ENCODE measurements at regions not wholly inside any gene's neighbourhood (a gene's known extent, or its start where the extent isn't known, plus 50 kb on each side); places are given as distances from the start of the nearest gene placed in this dataset.
"Not testable (repeated sequence)": the region's sequence is repeated elsewhere in the genome, so short reads cannot be mapped to it uniquely, and the experiment has no call there.

DNA sequence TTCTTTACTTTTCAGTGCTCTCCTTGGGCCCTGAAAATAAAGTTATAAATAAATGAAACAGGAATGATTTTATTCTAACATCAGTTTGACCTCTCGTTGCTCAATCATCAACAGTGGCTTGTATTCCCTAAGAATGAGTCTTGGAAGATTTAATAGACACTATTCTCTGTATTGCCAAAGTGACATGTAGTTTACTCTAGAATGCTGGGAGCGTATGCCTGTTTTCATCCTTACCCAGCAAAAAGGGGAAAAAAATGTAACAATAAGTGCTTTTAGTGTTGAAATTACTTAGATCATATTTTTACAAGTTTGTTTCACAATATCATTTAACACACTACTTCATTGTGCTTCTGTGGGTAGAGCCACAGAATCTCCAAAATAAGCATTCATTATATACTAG lies 240.6 kb upstream of the CWC22 start:
- DNase-seq (ENCODE audit: extremely low read depth, low read depth, low spot score): no peak

DNA sequence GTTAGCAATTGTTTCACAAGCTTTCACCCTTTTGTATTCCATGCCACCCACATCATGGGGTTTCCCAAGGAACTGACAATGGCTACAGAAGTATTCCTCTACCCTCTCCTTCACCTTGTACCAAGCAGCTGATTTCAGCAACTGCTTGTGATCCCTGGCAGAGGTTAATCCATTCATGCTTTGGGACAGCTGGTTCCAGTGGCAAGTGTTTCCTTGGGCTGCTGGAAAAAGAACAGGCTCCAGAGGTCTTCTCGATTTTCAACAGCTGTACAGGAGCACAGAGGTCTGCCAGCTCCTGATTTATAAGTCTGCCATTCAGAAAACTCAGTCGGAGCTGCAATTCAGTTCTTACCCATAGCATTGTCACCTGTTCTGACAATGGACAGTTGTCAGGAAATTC lies 239.2 kb upstream of the CWC22 start:
- DNase-seq (ENCODE audit: extremely low read depth, low read depth, low spot score): no peak

DNA sequence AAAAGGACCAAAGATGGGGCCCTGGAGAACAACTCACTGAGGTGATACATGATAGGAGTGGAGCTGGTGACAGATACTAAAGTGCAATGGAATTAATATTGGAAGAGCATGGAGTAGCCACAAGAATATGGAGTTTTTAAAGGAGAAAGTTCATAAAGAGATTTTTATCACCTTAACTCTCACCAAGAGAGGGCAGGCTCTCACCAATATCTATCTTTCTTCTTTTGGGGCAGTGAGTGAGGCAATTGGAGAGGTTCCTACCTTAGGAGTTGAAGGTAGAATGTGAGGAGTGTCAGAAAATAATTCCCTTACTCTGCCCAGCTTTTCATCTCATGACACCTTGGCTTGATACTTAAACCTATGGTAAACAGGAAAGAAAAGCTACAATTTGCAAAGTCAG lies 233.7 kb upstream of the CWC22 start:
- DNase-seq (ENCODE audit: extremely low read depth, low read depth, low spot score): no peak

DNA sequence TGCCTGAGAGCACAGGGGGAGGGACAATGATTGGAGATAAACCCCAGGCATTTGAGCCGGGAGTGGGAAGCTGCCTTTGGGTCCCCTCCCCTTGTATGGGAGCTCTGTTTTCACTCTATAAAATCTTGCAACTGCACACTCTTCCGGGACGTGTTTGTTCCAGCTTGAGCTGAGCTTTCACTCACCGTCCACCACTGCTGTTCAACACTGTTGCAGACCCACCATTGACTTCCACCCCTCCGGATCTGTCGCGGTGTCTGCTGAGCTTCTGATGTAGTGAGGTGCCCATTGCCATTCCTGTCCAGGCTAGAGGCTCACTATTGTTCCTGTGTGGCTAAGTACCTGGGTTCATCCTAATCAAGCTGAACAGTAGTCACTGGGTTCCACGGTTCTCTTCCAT lies 231.6 kb upstream of the CWC22 start:
- no peak for DNase-seq (ENCODE audit: extremely low read depth, low read depth, low spot score)

DNA sequence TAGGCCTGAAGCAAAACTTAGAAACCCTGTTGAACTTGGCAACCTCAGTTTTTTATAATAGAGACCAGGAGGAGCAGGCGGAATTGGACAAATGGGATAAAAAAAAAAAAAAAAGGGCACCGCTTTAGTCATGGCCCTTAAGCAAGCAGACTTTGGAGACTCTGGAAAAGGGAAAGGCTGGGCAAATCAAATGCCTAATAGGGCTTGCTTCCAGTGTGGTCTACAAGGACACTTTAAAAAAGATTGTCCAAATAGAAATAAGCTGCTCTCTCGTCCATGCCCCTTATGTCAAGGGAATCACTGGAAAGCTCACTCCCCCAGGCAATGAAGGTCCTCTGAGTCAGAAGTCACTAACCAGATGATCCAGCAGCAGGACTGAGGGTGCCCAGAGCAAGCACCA lies 229.0 kb upstream of the CWC22 start:
- not testable (repeated sequence) for DNase-seq (ENCODE audit: extremely low read depth, low read depth, low spot score)

DNA sequence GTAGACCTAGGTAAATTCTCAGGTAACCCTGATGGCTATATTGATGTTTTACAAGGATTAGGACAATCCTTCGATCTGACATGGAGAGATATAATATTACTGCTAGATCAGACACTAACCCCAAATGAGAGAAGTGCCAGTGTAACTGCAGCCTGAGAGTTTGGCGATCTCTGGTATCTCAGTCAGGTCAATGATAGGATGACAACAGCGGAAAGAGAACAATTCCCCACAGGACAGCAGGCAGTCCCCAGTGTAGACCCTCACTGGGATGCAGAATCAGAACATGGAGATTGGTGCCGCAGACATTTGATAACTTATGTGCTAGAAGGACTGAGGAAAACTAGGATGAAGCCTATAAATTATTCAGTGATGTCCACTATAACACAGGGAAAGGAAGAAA lies 228.4 kb upstream of the CWC22 start:
- not testable (repeated sequence) for DNase-seq (ENCODE audit: extremely low read depth, low read depth, low spot score)

DNA sequence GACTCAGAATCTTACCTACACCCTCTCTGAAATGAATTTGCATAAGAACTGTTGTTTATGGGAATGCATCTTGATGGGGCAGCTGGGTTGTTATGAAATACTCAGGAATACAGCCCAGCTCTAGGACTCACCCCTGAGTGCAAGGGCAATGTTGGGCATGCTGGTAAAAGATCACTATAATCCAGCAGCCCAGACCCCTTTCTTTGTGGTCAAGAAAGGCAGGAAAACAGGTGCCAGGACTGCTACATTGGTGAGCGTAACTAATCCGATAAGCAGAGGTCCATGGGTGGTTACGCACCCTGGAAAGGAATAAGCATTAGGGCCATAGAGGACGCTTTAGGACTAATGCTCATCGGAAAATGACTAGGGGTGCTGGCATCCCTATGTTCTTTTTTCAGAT lies 227.9 kb upstream of the CWC22 start:
- DNase-seq (ENCODE audit: extremely low read depth, low read depth, low spot score): not testable (repeated sequence)

DNA sequence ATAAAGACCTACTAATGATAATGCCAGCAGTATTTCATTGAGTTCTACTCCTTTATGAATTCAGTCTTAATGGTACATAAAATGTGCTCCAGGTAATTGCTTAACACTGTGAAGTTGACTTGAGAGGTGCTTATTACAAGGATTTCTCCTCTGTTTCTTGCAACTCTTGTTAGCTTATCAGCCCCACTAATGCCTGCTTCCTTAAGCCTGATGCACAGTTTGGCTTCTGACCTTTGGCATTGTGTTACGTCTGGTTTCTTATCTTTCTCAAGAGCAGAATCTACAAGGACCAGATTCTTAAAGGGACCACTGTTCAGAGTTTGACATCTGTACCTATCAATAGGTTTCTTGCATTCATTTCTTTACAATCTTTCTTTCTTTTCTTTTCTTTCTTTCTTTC lies 223.9 kb upstream of the CWC22 start:
- no peak for DNase-seq (ENCODE audit: extremely low read depth, low read depth, low spot score)

DNA sequence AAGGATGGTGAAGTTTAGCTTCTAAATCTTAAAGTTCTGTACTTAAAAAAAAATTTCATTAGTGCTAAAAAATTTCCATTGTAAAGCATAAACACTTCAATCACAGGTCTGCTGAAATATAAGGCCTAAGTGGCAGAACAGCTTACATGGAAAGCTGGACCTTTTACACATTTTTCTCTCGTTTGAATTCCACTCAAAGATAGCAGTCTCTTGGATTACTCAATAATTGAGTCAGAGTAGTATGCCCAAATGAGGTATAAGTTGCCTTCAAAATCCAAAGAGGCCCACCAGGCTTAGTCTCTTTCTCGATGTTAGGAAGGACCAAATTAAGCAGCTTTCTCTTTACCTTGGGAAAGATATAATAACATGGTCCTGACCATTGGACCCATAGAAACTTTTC lies 220.4 kb upstream of the CWC22 start:
- no peak for DNase-seq (ENCODE audit: extremely low read depth, low read depth, low spot score)

DNA sequence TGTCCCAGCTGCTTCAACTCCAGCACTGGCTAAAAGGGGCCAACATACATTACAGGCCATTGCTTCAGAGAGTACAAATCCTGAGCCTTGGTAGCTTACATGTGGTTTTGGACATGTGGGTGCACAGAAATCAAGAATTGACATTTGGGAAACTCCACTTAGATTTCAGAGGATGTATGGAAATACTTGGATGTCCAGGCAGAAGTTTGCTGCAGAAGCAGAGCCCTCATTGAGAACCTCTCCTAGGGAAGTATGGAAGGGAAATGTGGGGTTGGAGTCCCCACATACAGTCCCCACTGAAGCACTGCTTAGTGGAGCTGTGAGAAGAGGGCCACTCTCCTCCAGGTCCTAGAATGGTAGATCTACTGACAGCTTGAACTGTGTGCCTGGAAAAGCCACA lies 218.0 kb upstream of the CWC22 start:
- no peak for DNase-seq (ENCODE audit: extremely low read depth, low read depth, low spot score)

DNA sequence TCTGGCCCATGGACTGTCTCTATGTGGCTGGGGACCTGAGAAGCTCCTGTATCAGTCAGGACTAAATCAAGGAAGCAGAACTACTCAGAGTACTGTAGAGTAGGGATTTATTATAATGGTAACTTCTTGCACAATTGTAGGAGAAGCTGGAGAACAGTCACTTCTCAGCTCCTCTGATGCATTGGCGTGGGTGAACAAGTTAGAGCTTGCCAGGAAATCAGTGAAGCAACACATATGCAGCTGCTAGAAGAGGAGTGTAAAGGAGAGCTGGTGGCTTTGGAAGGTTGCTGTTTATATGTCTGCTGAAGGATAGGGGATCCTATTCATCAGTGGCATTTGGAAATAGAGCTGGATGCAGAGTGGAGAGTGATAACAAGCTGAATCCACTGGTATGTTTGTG lies 215.5 kb upstream of the CWC22 start:
- DNase-seq (ENCODE audit: extremely low read depth, low read depth, low spot score): no peak

DNA sequence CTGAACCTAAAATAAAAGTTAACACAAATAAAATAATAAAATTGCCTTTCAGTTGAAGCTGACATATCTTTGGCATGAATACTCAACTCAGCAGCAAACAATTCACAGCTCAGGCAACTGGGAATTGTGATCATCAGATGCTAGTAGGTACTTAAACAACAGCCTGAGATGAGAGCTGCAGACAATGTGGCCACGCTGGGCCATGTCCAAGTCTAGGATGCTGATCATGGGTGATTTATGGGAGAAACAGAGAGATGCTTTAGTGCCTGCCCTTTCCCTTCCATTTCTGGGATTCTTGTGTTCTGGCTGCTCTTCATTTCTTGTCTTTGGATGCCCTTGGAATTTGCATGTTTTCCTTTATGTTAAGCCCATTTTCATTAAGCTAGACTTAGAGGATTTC lies 212.4 kb upstream of the CWC22 start:
- no peak for DNase-seq (ENCODE audit: extremely low read depth, low read depth, low spot score)

DNA sequence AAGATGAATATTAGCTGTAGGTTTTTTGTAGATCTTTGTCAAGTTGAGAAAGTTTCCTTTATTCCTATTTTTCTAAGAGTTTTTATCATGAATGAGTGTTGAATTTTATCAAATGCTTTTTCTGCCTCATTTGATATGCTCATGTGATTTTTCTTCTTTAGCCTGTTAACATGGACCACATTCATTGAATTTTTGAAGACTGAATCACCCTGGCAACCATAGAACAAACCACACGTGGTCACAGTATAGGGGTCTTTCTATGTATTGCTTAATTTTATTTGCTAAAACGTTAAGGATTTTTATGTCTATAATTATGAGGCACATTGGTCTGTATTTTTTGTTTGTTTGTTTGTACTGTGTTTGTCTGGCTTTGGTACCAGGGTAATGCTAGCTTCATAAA lies 201.7 kb upstream of the CWC22 start:
- DNase-seq (ENCODE audit: extremely low read depth, low read depth, low spot score): no peak

DNA sequence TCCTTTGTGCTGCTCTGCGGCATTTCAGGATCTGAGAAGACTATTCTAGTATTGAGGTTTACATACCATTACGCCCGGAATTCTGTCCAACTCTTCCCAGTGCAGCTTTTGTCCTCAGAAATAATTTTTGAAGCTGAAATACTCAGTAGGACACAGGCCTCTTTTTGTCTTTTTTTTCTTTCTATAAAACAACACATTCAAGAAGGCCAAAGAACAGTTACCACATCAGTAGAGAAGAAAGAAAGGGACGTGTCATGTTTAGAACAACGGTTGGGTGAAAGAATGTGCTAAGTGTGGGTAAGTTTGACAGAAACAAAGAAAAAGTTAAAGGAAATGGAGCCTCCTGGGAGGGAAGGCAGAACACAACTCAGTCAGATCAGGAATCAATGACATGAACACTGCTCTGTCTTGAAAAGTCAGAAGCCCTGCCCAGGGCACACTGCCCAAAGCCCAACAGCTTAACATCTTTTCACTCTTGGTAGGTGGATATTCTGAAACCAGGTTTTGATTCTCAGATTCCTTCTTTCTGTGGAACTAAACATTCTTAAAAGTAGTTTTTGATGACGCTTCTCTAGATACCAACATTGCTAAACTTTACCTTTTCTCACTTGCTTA lies 198.6 kb upstream of the CWC22 start:
- DNase-seq (ENCODE audit: extremely low read depth, low read depth, low spot score): no peak

DNA sequence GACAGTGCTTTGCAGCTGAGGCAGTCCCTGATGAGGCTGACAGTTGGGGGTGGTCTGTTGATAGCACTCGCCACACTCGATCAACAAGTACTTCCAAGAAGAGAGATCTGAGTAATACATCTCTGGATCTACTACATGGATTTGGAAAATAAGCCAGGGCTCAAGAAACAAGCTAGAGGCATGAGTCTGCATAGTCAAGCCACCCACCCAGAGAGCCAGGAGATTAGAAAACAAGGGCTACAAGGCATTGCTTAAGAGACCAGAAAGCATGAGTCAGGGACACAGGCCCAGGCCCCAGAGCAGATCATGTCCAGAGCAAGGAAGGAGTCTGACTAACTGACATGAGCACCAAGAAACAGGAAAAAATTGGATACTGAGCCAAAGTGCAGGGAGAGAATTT lies 196.9 kb upstream of the CWC22 start:
- DNase-seq (ENCODE audit: extremely low read depth, low read depth, low spot score): no peak

DNA sequence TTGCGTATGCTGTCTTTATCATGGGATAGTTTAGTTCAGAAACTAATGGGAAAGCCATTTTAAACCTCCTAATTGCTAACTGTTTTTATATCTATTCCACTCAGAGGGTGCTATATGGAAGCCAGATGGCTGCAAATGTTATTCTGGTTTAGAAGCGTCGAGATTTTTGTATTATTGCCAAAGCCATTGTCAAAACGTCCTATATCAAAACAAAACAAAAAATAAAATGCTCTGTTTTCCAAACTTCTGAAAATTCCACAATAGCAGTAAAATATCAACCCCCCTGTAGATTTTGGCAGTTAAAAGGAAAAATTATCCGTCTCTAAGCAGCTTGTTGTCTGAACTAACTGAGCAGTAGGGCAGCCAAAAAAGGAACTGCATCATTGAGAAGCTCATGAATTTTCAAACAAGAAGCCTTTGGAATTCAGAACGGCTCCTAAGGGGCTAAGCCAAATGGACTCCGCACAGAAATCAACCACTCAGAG lies 195.4 kb upstream of the CWC22 start:
- no peak for DNase-seq (ENCODE audit: extremely low read depth, low read depth, low spot score)

DNA sequence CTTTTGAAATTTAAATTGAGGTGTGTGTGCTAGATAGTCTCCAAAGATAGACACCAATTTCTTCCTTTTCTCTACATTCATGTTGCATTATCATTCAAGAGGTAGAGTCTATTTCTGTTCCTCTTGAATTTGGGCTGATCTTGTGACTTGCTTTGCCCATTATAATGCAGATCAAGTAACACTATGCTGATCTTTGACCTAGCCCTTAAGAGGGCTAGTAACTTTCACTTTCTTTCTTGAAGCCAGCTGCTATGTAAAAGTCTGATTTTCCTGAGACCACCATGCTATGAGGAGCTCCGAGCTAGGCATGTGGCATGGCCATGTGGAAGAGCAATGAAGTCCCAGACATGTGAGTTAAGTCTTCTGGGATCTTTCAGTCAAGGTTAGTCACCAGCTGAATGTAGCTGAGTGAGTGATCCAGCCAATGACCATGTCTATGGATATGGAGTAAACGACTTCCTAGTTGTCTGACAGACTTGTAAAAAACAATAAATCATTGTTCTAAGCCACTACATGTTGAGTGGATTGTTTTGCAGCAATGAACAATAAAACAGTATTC lies 189.4 kb upstream of the CWC22 start:
- DNase-seq (ENCODE audit: extremely low read depth, low read depth, low spot score): no peak

DNA sequence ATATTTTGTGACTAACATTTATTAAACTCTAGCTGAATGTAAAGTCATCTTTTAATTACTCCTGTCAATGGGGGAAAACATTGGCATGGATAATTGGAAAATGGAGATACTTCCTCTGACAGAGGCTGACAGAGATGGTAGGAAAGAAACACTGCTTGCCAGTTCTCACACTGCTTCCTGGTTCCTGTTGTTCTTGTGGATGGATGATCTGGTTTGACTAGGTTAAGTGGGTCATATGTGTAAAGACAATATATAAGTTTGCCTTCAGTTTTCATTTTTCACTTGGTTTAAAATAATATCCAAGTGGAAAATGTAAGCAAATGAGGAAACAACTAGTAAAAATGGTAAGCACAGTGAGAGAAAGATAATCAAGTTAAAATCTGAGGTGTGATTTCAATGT lies 188.8 kb upstream of the CWC22 start:
- no peak for DNase-seq (ENCODE audit: extremely low read depth, low read depth, low spot score)

DNA sequence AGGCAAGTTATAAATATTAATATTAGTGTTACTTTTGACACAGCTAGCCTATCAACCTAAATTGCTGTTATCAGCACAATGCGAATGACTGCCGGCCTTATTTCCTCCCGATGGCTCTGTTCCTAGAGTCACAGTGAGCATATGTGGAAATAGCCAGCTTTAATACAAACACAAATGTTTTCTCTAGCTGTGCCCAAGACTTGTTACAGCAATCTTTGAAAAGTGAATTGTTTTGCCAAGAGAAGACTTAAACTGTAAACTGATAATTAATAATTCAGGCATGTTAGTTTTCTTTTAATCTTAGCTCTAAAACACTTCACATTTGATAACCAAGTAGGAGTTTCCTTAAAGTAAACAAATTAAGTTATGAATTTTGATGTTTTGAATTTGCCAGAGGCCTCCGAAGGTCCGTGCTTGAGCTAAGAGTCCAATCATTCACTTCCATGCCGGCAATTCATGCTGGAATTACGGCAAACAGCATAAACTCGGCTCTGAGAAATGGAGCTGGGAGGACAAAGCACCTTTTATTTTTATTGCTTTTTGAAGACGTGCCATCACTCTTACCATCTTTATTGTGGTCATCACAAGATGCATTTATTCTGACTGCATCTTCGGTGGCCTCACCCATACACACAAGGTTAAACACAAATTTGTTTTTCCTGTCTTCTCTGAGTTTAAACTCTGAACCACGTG lies 184.5 kb upstream of the CWC22 start:
- no peak for DNase-seq (ENCODE audit: extremely low read depth, low read depth, low spot score)

DNA sequence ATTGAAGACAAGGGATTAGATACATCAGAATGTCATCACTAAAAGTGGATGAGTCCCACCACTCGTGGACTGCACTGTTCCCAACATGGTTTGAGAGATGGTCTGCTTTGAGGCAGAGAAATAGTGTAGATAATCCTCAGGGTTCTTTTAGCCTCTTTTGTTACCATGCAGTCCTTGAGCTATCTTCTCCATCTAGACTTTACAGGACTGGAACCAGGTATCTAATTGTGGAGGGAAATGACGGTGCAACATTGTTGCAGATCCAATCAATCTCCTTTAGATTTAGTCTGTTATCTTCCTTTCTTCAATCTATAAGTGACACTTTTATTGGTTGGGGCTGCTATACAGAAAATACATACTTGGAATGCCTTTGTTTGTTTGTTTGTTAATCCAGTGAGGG lies 183.8 kb upstream of the CWC22 start:
- DNase-seq (ENCODE audit: extremely low read depth, low read depth, low spot score): no peak

DNA sequence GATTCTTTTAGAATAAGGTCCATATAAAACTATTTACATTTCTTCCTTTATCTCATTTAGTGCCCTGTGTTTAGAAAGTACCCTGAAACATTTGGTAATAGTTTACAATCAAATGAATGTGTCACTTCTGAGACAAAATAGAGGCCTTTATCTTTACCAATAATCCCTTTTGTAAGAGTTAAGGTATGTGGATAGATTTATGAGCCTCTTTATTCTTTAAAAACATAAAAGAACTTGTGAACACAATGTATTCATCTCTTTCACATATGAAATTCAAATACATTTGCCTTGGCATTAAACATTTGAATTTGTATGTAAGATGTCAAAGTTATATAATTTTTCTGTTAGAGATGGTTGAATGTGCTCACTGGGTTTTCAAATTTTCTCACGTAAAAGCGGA lies 180.5 kb upstream of the CWC22 start:
- no peak for DNase-seq (ENCODE audit: extremely low read depth, low read depth, low spot score)

DNA sequence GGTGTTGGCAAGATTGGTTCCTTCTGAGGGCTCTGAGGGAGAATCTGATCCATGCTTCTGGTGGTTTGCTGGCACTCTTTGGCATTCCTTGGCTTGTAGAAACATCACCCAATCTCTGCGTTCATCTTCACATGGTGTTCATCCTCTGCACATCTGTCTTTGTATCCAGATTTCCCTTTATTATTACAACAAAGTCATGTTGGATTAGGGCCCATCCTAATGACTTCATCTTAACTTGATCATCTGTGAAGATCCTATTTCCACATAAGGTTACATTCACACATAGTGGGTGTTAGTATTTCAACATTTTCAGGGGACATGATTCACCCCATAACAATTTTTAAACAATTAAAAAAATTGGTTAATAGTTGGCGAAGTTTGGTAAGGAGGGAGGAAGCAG lies 177.4 kb upstream of the CWC22 start:
- DNase-seq (ENCODE audit: extremely low read depth, low read depth, low spot score): no peak

DNA sequence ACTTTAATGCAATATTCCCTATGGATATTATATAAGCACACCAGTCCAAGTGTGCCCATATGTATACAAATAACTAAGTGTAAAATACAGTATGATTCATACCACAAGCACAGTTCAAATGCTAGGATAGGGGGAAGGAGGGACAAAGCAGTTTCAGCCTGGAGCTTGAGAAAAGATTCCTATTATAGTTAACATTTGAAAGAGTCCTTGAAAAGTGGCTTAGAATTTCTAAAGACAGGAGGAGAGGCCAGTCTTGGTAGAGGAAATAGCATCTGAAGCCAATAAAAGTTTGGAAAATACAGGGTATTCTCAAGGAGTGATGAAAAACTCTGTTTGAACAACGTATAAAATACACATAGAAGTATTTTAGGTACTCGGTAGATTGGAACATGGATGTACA lies 173.4 kb upstream of the CWC22 start:
- DNase-seq (ENCODE audit: extremely low read depth, low read depth, low spot score): no peak
